Germinal center (tissue), 1 donor: ENCODE measurements at regions not wholly inside any gene's neighbourhood (a gene's known extent, or its start where the extent isn't known, plus 50 kb on each side); places are given as distances from the start of the nearest gene placed in this dataset.
"Not testable (repeated sequence)": the region's sequence is repeated elsewhere in the genome, so short reads cannot be mapped to it uniquely, and the experiment has no call there.

Experiments
- DNase-seq: peaks from one replicate; pipeline ENCODE4 v3.0.0; 2012; ENCODE audit warnings: mixed read lengths, low spot score

- no peak for DNase-seq
These were observed 118.8 kb downstream of the SKIDA1 start for GRCh38 chr10:21406595-21407193.

DNA sequence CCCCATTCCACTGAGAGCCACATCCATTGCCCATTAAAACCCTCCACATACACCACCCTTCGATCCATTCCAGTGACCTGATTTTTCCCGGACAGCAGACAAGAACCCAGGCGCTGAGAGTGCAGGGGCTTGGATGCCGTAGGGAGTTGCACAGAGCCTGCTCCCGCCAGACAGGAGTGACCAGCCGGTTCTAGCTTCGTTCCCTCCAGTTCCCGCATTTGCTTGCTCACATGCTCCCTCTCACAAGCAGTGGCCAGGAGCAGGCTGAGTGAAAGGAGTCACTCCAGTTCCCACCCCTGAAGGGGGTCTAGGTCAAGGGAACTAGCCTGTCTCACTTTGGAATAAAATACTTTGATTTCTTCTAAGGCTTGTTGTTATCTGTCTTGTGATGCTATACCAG, 119.5 kb downstream of the SKIDA1 start:
- no peak for DNase-seq

- DNase-seq = no peak
These were observed 122.0 kb downstream of the SKIDA1 start for GRCh38 chr10:21403256-21404015.

GRCh38 chr10:21402606-21403083, 122.8 kb downstream of the SKIDA1 start:
- no peak for DNase-seq

GRCh38 chr10:21401196-21401595, 124.3 kb downstream of the SKIDA1 start:
- DNase-seq = no peak

- DNase-seq = no peak
These were observed 126.0 kb downstream of the SKIDA1 start for GRCh38 chr10:21399392-21400035.

GRCh38 chr10:21398563-21399231, 126.8 kb downstream of the SKIDA1 start:
- no peak for DNase-seq

DNA sequence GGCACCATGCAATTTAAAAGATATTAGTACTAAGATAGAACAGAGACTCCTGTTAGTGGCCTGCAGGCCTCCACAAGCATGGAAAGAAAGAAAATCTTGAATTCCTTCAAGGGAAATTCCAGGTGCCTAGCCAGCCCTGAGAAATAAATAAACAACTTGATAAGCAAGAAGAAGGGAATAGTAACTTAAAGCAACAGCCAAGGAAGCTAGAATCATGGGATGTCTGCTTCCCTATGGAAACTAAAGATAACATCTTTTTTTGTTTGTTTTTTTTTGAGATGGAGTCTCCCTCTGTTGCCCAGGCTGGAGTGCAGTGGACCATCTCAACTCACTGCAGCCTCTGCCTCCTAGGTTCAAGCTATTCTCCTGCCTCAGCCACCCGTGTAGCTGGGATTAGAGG, 128.6 kb downstream of the SKIDA1 start:
- DNase-seq = no peak

DNA sequence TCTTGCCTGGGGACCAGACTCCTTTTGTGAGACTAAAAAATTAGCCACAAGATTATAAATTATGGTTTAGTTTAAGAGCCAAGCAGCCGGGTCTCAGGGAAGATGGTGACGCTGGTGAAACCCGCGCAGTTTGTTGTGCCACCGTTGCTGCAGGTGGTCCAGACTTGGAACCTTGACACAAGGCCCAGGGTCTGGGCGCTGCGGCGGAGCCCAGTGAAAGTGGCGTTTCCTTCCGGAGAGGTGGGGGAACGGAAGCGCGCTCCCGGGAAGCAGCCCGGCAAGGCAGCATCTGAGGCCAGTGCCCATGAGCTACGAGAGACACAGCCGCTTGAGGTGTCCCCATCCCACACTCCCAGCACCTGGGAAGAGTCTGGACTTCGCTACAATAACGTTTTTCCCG, 131.6 kb downstream of the SKIDA1 start:
- DNase-seq = no peak

DNA sequence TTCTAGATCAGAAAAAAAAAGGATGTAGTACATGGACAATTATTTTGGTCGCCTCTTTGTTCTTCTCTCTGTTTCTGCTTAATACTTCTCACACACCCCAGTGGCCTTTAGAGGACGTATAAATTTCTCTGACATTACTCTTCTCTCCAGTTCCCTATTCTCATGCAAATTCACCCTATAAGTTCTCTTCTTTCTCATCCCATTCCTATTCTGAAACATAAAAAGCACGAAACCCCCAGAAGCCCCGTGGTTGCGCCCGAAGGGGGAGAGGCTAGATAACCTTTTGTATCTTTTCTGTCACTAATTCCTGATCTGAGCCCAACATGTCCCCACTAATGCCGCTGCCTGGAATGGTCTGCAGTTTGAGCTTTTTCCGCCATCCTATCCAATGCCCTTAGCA, 136.9 kb downstream of the SKIDA1 start:
- no peak for DNase-seq

- DNase-seq = no peak
These were observed 137.6 kb downstream of the SKIDA1 start for GRCh38 chr10:21387868-21388267.

- no peak for DNase-seq
These were observed 139.4 kb downstream of the SKIDA1 start for GRCh38 chr10:21385996-21386585.

- DNase-seq = no peak
These were observed 139.9 kb downstream of the SKIDA1 start for GRCh38 chr10:21385536-21385935.

DNA sequence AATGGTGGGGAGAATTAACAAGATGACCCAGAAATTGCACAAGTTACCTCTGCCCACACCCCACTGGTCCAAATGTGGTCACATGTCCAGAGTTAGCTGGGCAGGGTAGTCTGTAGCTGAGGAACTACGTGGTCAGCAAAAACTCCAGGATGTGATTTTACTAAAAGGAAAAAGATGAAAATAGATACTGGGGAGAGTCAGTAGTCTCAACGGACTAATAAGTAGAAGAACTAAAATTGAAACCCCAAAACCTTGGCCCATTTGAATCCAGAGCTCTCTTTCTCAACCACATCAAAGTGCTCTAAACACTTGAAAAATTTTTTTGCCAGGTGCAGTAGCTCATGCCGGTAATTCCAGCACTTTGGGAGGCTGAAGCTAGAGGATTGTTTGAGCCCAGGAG, 146.3 kb downstream of the SKIDA1 start:
- no peak for DNase-seq

- not testable (repeated sequence) for DNase-seq
These were observed 150.2 kb downstream of the SKIDA1 start for GRCh38 chr10:21375274-21375673.

GRCh38 chr10:21373881-21374280, 151.6 kb downstream of the SKIDA1 start:
- not testable (repeated sequence) for DNase-seq

GRCh38 chr10:21372651-21373410, 152.7 kb downstream of the SKIDA1 start:
- no peak for DNase-seq

- no peak for DNase-seq
These were observed 155.8 kb downstream of the SKIDA1 start for GRCh38 chr10:21369697-21370096.

GRCh38 chr10:21368728-21369425, 156.6 kb downstream of the SKIDA1 start:
- no peak for DNase-seq

- DNase-seq = no peak
These were observed 157.4 kb downstream of the SKIDA1 start for GRCh38 chr10:21368022-21368582.
